Breast epithelium (tissue), 4 donors: ENCODE measurements at regions not wholly inside any gene's neighbourhood (a gene's known extent, or its start where the extent isn't known, plus 50 kb on each side); places are given as distances from the start of the nearest gene placed in this dataset.

Experiments used
- DNase-seq, 2 donors: peaks; one replicate each; pipeline ENCODE4 v3.0.0-alpha.2; 2019; ENCODE audit warnings: low spot score in 2 of 2
- H3K27ac ChIP-seq, 2 donors: fragments of 200-600 bp; sonication (generic) in 1 of 2; one replicate each; pipeline ENCODE4 v1.5.1; 2016 to 2019; ENCODE audit warnings: mild to moderate bottlenecking in 1 of 2
- H3K27me3 ChIP-seq, 2 donors: fragments of 200-600 bp; sonication (generic) in 1 of 2; one replicate each; pipeline versions ENCODE4 v1.5.1 to v1.6.0; 2017 to 2019; ENCODE audit warnings: control low read depth in 1 of 2, mild to moderate bottlenecking in 1 of 2
- H3K36me3 ChIP-seq: fragments of 200-600 bp; one replicate; pipeline ENCODE4 v1.5.1; 2019
- H3K4me1 ChIP-seq, 2 donors: fragments of 200-600 bp; sonication (generic); one replicate each; pipeline ENCODE4 v1.5.1; 2016 to 2019; ENCODE audit warnings: control low read depth in 1 of 2
- H3K4me3 ChIP-seq, 3 donors: fragments of 200-600 bp; sonication (generic); 1 replicate in 2 of 3; 2 replicates in 1 of 3; pipeline ENCODE4 v1.5.1; 2016 to 2019; ENCODE audit warnings: mild to moderate bottlenecking in 3 of 3, moderate library complexity in 2 of 3
- H3K9me3 ChIP-seq, 2 donors: fragments of 200-600 bp; sonication (generic) in 1 of 2; one replicate each; pipeline ENCODE4 v1.5.1; 2016 to 2019; ENCODE audit warnings: control low read depth in 1 of 2
- CTCF ChIP-seq, 3 donors: fragments of 450-650 bp; IDR thresholded peaks; one replicate each; pipeline ENCODE4 v1.5.1; 2016 to 2017; ENCODE audit warnings: antibody characterized with exemption in 3 of 3, mild to moderate bottlenecking in 3 of 3, moderate library complexity in 3 of 3
- POLR2A ChIP-seq: fragments of 450-650 bp; IDR thresholded peaks from one replicate; pipeline ENCODE4 v1.6.1; 2016; ENCODE audit warnings: antibody characterized with exemption, mild to moderate bottlenecking, moderate library complexity
- POLR2AphosphoS5 ChIP-seq, 3 donors: sonication (generic); formaldehyde crosslinking; IDR thresholded peaks; one replicate each; pipeline ENCODE4 v1.6.1; 2017; ENCODE audit warnings: antibody characterized with exemption in 3 of 3
- intact Hi-C: fragments of 100-400 bp; cut with DNase I; formaldehyde crosslinking; loops from one replicate; pipeline ENCODE4 v1.15.1; 2023; ENCODE audit warnings: low total_unique reads

GRCh38 chr12:45504316-45505010, 225.0 kb upstream of the ARID2 start:
- no peak for TF ChIP-seq POLR2A
- no peak for TF ChIP-seq POLR2AphosphoS5 (IDR thresholded peaks at IDR 0.05)
- TF ChIP-seq CTCF (IDR thresholded peaks at IDR 0.05), result no peak
- Histone ChIP-seq H3K9me3 (no peaks in the 10 kb centered on the region), H3K27me3 (no peaks in the 10 kb centered on the region), H3K36me3 (no peaks in the 10 kb centered on the region), H3K4me3 (no peak overlapping the region), H3K27ac (no peak overlapping the region), H3K4me1 (no peaks in the 10 kb centered on the region)
- DNase-seq, result no peak
- intact Hi-C loops, result no loop called here

- H3K36me3 ChIP-seq, result no peaks in the 10 kb centered on the region
- no peak for TF ChIP-seq POLR2A
- no peak for TF ChIP-seq CTCF (IDR thresholded peaks at IDR 0.05)
- TF ChIP-seq POLR2AphosphoS5 (IDR thresholded peaks at IDR 0.05), result no peak
- no peaks in the 10 kb centered on the region for H3K4me1 ChIP-seq
- no peak overlapping the region for H3K4me3 ChIP-seq
- intact Hi-C loops, result no loop called here
- H3K27me3 ChIP-seq, result no peaks in the 10 kb centered on the region
- no peak overlapping the region for H3K27ac ChIP-seq
- DNase-seq, result no peak
- H3K9me3 ChIP-seq, result peaks cover 0 to 7% of the 10 kb centered on the region in 2 donors
Observed at GRCh38 chr12:45509187-45509586, 220.3 kb upstream of the ARID2 start.

- H3K36me3 ChIP-seq, result no peaks in the 10 kb centered on the region
- H3K27me3 ChIP-seq, result no peaks in the 10 kb centered on the region
- H3K4me1 ChIP-seq, result no peaks in the 10 kb centered on the region
- H3K4me3 ChIP-seq, result no peak overlapping the region
- intact Hi-C loops, result no loop called here
- DNase-seq, result no peak
- TF ChIP-seq POLR2A (no peak), POLR2AphosphoS5 (IDR thresholded peaks at IDR 0.05) (no peak), CTCF (IDR thresholded peaks at IDR 0.05) (no peak)
- H3K9me3 ChIP-seq, result peaks cover 0 to 7% of the 10 kb centered on the region in 2 donors
- no peak overlapping the region for H3K27ac ChIP-seq
Observed at GRCh38 chr12:45509621-45510020, 219.9 kb upstream of the ARID2 start.

GRCh38 chr12:45517381-45517780, 212.1 kb upstream of the ARID2 start:
- no peaks in the 10 kb centered on the region for H3K36me3 ChIP-seq
- TF ChIP-seq POLR2A, result no peak
- TF ChIP-seq CTCF (IDR thresholded peaks at IDR 0.05), result no peak
- TF ChIP-seq POLR2AphosphoS5 (IDR thresholded peaks at IDR 0.05), result no peak
- H3K4me1 ChIP-seq, result no peaks in the 10 kb centered on the region
- intact Hi-C loops, result no loop called here
- H3K27ac ChIP-seq, result no peak overlapping the region
- DNase-seq, result no peak
- no peaks in the 10 kb centered on the region for H3K27me3 ChIP-seq
- H3K4me3 ChIP-seq, result no peak overlapping the region
- H3K9me3 ChIP-seq, result no peaks in the 10 kb centered on the region

GRCh38 chr12:45518291-45519235, 210.9 kb upstream of the ARID2 start:
- no peaks in the 10 kb centered on the region for H3K9me3 ChIP-seq
- no peak overlapping the region for H3K27ac ChIP-seq
- no peaks in the 10 kb centered on the region for H3K4me1 ChIP-seq
- no peak overlapping the region for H3K4me3 ChIP-seq
- intact Hi-C loops, result no loop called here
- no peaks in the 10 kb centered on the region for H3K27me3 ChIP-seq
- TF ChIP-seq POLR2AphosphoS5 (IDR thresholded peaks at IDR 0.05) (no peak), CTCF (IDR thresholded peaks at IDR 0.05) (no peak), POLR2A (no peak)
- H3K36me3 ChIP-seq, result no peaks in the 10 kb centered on the region
- DNase-seq, result no peak
